GM19324 (cell line): ENCODE measurements at regions not wholly inside any gene's neighbourhood (a gene's known extent, or its start where the extent isn't known, plus 50 kb on each side); places are given as distances from the start of the nearest gene placed in this dataset.
"Not testable (repeated sequence)": the region's sequence is repeated elsewhere in the genome, so short reads cannot be mapped to it uniquely, and the experiment has no call there.

ENCODE experiments used
- ATAC-seq: cut with Tn5 transposase; IDR thresholded peaks from one replicate; pipeline ENCODE4 v1.9.1; 2021; ENCODE audit warnings: mild to moderate bottlenecking, moderate library complexity; ENCODE audit not compliant: unreplicated experiment, low FRiP score

DNA sequence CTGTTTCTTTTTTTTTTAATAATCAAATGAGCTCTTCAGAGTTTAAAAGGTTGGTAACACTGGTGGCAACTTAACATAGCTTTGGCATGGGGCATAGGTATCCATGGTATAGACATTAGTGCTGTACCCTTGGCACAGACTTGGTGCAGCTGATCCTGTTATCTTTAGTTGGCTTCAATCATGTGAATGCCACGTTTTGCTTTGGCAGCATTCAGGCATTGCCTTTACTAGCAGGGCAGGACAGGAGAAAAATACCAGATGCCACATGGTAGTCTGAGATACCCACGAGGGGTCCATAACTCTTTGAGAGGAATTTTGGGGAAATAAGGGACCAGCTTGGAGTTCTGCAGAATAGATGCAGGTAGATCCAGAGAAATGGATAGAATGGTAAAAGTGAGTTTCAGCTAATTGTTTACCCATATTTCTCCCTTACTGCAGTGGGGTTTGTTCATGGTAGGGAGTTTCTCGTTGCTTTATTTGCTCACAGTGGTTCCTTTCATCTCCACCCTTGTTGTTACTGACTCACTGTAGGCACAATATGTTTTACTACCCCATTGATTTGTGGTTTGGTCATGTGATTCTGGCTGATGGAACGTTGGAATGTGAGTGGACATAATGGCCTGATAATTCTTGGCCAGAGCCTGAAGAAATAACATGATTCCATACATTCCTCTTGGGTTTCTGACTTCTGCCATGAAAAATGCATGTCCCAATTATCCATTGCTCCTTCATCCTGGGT lies 342.7 kb downstream of the GLUD2 start:
- ATAC-seq = no peak

DNA sequence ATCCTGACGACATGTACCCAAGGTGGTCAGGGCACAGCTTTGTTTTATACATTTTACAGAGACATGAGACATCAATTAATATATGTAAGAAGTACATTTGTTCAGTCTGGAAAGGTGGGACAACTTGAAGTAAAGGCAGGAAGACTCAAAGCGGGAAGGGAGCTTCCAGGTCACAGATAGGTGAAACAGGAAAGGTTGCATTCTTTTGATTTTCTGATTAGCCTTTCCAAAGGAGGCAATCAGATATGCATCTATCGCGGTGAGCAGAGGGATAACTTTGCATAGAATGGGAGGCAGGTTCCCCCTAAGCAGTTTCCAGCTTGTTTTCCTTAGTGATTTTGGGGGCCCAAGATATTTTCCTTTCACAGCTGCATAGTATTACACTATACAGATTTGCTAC lies 358.4 kb downstream of the GLUD2 start:
- no peak for ATAC-seq

DNA sequence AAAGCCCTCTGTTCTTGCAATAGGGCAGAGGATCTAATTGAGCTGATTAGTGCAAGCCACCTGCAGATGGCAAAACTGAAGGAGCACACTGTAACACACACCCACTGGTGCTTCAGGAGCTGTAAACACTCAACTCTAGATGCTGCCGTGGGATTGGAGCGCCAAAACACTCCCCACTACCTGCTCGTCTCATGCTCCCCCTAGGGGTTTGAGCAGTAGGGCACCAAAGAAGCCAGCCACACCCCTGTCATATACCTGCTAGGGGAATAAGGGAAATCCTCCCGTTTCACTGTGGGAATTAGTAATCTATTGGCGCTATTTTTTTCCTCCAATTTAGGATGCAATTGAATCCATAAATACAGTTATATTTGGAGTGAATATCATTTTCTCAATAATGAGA lies 360.2 kb downstream of the GLUD2 start:
- no peak for ATAC-seq

DNA sequence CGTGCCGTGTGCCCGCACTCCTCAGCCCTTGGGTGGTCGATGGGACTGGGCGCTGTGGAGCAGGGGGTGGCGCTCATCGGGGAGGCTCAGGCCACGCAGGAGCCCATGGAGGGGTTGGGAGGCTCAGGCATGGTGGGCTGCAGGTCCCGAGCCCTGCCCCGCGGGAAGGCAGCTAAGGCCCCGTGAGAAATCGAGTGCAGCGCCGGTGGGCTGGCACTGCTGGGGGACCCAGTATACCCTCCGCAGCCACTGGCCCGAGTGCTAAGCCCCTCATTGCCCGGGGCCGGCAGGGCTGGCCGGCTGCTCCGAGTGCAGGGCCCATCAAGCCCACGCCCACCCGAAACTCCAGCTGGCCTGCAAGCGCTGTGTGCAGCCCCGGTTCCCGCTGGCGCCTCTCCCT lies 384.1 kb downstream of the GLUD2 start:
- not testable (repeated sequence) for ATAC-seq

DNA sequence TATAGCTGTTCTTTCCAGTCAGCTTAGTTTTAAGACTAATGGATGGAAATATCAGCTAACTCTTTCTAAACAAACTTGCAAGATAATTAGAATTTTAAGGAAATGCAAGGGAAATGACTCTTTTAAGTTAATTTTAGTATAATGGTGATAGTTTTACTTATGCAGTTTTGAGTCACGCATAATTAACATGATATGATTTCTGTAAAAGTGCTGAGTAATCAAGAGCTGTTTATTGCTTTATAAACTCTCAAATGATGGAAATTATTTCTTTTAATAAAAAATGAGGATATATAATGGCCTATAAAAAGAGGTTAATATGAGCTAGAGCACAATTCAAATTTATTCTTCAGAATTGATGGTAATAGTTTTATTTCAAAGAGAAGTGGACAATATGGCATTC lies 385.9 kb downstream of the GLUD2 start:
- ATAC-seq = no peak

DNA sequence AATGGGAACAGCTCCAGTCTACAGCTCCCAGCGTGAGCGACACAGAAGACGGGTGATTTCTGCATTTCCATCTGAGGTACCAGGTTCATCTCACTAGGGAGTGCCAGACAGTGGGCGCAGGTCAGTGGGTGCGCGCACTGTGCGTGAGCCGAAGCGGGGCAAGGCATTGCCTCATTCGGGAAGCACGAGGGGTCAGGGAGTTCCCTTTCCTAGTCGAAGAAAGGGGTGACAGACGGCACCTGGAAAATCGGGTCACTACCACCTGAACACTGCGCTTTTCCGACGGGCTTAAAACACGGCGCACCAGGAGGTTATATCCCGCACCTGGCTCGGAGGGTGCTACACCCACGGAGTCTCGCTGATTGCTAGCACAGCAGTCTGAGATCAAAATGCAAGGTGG lies 390.3 kb downstream of the GLUD2 start:
- not testable (repeated sequence) for ATAC-seq

DNA sequence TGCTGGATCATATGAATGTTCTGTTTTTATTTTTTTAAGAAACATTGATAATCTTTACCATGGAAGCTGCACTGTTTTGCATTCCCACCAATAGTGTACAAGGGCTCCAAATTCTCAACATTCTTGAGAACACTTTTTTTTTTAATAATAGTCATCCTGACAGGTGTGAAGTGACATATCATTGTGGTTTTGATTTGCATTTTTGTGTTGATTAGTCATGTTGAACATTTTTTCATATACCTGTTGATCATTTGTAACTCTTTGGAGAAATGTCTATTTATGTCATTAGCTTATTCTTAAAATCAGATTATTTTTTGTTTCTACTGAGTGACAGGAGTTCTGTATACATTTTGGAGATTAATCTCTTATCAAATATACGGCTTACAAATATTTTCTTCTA lies 408.5 kb downstream of the GLUD2 start:
- no peak for ATAC-seq

DNA sequence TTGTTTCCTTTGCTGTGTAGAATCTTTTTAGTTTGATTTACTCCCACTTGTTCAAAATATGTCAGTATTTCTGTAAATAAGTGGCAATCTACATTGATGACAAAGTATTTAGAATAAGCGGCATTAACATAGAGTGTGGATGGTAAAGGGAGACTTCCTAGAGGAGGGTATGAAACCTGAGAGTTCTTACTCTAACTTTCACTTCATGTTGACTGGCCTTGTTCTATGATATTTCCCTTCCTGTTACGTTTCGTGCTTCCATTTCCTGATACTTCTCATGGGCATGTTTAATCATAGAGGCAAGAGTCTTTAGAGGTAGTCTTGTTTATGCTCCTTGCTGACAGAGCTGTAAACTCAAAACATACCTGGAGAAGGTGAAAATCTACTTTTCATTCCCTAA lies 408.9 kb downstream of the GLUD2 start:
- ATAC-seq = no peak

DNA sequence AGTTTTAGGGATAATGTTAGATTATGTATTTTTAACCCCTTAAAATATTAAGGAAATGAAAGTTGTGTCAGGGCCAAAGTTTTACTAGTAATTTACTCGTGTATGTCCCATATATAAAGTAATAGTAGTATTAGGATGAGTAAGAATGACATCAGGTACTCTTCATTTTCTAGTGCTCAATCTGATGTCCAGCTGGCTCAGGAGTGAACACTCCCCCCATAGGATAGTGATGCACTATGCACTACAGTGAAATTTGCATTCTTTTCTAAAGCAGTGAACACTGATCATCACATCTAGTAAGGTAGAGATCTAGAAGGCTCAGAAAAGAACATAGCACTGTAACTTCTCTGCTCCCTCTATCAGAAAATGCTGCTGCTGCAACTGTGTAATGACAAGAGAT lies 409.7 kb downstream of the GLUD2 start:
- ATAC-seq = no peak

DNA sequence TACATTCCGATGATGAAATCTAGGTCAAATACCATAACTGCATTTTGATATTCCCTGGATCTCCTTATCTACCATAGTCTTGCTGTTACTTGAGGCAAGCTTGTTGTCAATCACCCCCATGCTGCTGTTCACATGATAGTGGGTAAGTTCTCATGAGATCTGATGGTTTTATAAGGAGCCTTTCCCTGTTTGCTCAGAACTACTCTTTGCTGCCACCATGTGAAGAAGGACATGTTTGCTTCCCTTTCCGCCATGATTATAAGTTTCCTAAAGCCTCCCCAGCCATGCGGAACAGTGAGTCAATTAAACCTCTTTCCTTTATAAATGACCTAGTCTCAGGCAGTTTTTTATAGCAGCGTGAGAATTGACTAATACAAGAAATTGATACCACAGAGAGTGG lies 432.0 kb downstream of the GLUD2 start:
- no peak for ATAC-seq

DNA sequence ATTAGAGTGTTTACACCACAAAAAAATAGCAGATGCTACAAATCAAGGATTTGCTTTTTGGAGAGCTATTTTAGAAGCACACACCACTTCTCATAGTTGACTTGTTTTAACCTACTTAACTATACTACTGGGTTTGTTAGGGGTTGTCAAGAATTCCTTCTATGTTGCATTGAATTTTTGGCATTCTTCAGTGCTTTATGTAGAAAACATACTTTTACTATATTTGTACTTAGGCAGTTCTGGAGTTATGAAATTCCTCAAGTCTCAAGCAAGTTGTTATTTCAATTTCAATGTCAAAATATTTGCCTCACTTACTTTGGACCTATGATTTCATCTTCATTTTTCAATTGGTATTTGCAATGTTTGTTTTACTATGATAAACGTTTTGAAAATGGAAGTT lies 449.6 kb downstream of the GLUD2 start:
- ATAC-seq = no peak

DNA sequence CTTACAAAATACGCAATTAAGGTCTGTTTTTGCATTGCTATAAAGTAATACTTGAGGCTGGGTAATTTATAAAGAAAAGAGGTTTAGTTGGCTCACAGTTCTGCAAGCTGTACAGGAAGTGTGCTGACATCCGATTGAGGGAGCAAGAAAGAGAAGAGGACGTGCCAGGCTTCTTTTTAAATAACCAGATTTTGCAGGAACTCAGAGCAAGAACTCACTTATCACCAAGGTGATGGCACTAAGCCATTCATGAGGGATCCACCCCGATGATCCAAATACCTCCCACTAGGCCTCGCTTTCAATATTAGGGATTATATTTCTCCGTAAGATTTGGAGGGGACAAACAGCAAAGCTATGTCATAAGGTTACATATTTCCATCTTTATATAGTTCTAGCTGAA lies 456.7 kb downstream of the GLUD2 start:
- no peak for ATAC-seq

DNA sequence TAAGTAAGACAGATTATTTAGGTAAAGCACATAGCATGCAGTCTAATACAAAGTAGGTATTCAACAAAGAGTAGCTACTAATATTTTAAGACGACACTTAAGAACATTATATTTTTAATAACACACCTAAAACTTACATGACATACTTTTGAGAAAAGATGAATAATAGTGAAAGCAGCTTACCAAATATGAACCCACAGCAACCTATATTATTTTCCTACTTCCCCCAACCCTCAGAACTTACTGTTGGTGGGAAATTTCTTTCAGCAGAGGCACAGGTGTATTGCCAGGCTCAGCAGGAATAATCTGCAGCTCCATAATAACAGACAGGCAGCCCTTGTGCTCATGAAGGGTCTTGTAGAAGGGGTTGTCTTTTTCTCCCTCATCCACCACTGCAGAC lies 498.9 kb downstream of the GLUD2 start:
- ATAC-seq = no peak

DNA sequence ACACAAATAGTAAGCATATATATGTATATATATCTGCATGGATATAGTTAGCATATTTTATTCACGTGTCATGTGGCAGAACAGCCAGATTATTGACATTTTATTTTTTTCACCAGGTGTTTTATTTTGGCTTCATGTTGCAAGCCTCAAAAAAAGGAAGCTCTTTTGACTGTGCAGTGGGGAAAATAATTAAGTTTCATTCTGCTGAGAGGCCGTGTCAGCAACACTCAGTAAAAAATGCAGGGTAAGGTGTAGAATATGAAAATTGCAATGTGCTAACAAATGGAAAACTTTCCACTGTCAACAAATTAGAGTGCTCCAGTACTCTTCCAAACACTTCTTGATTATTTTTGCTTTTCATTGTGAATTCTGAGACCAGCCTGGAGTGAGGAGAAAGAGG lies 511.5 kb downstream of the GLUD2 start:
- no peak for ATAC-seq

DNA sequence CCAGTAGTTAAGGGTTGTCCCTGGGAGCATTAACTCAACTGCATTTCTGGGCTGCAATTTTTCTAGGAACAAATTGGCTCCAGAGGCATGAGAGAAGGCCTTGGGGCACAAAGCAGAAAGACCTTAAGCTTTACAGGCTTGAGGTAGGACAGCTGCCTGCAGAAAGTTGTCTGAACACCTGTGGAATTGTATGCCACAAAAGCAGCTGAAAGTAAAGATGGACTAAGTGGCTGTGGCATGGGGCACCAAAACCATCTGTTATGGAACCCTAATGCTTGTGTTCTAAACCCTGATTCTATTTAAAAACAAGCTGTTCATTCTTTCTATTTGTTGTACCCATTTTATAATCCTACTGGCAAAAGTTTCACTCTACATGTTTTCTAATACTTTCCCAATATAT lies 515.2 kb downstream of the GLUD2 start:
- no peak for ATAC-seq

DNA sequence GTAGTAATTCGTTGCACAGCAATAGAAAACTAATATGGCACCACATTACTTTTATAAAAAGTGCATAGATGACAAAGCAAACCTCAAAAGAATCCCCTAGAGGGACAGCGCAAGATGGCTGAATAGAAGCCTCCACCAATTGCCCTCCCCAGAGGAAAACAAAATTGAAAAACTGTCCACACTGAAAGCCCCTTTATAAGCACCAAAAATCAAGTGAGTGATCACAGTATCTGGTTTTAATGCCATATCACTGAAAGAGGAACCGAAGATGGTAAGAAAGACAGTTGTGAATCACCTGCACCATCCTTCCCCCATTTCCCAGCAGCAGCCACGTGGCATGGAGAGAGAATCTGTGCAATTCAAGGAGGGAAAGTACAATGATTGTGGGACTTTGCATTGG lies 522.2 kb downstream of the GLUD2 start:
- ATAC-seq = no peak

DNA sequence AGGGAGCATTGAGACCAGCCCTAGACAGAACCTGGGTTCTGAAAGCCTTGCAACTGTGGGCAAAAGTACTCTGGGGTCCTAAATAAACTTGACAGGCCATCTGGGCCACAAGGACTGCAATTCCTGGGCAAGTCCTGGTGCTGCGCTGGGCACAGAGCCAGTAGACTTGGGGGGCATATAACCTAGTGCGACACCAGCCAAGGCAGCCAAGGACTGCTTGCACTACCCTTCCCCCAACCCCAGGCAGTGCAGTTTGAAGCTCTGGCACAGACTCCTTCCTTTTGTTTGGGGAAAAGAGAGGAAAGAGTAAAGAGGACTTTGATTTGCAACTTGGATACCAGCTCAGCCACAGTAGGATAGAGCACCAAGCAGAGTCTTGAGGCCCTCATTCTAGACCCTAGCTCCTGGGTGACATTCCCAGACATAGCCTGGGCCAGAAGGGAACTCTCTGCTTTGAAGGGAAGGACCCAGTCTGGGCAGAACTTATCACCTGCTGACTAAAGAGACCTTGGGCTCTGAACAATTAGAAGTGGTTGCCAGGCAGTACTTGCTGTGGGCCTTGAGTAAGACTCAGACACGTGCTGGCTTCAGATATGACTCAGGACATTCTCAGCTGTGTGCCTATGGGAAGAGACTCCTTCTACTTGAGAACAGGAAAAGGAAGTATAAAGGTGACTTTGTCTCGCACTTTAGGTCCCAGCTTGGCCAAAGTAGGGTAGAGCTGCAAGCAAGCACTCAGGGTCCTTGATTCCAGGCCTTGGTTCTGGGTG lies 522.8 kb downstream of the GLUD2 start:
- no peak for ATAC-seq

DNA sequence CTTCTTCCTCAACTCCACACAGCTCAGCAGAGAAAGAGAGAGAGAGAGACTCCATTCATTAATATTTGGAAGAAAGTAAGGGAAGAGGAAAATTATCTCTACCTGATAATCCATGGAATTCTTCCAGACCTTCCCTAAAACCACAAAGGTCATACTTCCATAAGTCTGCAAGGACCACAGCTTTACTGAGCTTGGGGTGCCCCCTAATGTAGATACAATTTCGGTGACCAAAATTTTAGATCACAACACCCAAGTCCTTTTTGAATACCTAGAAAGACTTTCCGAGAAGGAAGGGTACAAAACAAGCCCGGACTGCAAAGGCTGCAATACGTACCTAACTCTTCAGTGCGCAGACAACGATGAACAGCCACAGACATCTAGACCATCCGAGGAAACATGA lies 523.9 kb downstream of the GLUD2 start:
- ATAC-seq = no peak

DNA sequence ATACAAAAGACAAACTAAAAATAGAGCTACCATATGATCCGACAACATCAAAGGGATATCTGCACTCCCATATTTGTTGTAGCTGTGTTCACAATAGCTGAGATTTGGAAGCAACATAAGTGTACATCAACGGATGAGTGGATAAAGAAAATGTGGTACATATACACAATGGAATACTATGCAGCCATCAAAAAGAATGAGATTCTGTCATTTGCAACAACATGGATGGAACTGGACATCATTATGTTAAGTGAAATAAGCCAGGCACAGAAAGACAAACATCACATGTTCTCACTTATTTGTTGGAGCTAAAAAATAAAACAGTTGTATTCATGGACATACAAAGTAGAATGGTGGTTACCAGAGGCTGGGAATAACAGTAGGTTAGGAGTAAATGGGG lies 527.0 kb downstream of the GLUD2 start:
- not testable (repeated sequence) for ATAC-seq

DNA sequence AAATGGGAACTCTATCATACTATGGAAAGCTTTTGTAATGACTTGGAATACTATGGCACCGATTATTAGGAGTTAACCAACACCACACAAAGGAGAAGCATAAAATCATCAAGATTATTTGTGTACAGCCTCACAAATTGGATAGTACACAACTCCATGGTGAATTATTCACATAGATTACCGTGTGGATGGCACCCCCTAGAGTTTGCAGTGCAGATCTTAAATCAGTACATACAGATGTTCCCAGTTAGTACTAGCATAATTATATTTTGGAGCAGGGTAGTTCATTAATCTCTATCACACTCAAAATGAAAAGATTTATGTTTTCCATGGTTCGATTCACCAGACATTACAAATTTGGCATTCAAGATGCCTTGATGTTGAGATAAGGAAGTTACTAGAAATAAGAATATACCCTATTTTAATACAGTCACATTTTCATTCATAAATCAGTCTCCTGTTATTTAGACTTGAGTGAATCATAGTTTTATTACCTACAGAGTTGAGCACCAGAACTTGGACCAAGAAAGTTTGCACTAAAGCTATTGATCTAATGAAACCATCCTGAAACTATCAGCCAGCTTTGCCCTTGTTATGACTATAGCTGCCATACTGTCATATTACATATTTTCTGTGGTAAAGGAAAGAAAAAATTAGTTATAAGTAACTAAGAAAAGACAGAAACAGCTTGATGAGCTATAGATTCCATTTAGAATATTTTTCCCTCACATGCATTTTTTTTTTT lies 531.8 kb downstream of the GLUD2 start:
- no peak for ATAC-seq

DNA sequence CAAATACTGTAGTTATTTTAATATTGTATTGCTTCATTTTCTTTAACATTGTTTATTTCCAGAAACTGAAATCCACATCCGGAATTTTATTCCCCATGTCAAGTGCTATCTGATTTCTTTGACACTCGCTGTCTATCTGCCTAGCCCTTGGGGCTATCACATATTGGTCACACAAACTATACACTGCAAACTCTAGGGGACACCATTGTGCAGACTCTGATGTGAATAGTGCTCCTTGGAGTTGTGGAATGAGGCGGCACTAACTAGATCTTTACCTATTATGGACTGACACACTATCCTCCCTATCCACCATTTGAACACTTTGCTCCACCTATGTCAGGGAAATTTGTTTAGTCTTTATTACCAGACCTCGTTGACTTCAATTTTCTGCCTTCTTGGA lies 534.5 kb downstream of the GLUD2 start:
- no peak for ATAC-seq

DNA sequence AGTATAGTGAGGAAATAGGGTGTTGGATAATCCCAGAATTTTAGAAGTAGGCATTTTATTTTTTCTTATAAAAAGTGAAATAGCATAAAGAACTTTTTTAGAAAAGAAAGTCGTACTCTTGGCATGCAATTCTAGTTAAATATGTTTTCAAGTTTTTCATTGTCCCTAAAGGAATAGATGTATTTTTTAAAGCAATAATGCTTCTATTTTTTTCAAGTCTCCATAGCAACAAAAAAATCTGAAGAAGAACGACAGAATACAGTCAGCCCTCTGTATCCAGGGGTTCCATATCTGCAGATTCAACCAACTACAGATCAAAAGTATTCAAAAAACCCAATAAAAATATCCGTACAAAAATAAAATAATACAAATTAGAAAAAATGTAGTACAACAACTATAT lies 538.2 kb downstream of the GLUD2 start:
- ATAC-seq = no peak
